HG03521 (cell line): ENCODE measurements at regions not wholly inside any gene's neighbourhood (a gene's known extent, or its start where the extent isn't known, plus 50 kb on each side); places are given as distances from the start of the nearest gene placed in this dataset.

ENCODE experiments used
- ATAC-seq: cut with Tn5 transposase; IDR thresholded peaks from one replicate; pipeline ENCODE4 v1.9.1; 2021; ENCODE audit warnings: mild to moderate bottlenecking, moderate library complexity; ENCODE audit not compliant: unreplicated experiment

DNA sequence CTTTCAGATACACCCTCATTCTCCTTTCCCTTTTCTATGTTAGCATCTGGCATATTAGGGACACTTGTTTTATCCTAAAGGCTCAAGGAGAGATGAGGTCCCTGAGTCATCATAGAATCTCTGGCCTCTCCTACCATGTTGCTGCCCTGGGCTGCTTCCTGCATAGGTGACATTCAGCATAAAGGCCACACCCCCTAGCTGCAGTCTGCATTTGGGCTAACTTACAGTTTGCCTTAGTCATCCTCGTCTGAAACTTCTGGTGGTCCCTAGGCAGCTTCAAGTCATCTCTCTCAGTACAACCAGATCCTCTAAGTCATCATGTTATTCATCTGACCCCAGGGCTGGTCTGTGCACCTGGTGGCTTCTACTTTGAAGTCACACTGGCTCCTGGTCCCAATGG lies 982.7 kb upstream of the NR2F2 start:
- ATAC-seq, result no peak

DNA sequence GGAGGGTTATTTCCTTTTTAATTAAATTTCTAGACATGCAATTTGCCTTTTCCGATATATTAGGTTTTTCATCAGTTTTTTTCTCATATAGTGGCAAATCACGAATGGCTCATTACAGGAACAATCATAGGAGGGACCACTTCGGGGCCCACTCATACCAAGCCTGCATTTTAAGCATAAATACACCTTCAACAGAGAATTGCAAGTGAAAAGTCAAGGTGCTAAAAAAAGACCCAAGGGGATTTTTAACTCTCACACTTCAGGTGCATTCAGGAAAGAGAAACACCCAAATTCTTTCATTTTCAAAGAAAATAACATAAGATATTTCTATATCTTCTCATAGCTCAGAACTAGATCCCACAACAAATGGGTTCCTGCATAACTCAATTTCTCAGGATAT lies 979.6 kb upstream of the NR2F2 start:
- ATAC-seq, result no peak

DNA sequence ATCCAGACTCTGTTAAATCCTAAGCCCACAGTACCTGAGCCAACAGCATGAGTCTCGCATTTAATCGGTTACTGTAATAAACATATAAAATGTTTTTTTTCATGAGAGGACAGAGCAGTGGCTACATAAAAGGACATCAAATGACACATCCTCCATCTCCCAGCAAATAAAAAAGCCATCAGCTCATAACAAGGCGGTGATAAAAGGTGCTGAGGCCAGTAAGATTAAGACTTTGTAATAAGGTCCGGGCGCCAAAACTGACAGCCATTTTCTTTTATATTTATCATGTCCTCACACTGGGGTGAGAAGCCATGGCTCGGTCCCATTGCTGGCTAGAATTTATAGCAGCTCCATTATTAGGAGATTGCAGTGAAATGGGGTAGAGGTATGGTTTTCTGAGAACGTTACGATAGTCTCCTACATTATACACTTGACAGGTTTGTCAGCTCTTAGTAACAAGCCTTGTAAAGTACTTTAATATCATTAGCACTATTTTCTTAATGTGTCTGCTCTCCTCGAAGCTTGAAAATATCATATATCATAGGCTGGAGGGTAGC lies 977.8 kb upstream of the NR2F2 start:
- ATAC-seq, result no peak

DNA sequence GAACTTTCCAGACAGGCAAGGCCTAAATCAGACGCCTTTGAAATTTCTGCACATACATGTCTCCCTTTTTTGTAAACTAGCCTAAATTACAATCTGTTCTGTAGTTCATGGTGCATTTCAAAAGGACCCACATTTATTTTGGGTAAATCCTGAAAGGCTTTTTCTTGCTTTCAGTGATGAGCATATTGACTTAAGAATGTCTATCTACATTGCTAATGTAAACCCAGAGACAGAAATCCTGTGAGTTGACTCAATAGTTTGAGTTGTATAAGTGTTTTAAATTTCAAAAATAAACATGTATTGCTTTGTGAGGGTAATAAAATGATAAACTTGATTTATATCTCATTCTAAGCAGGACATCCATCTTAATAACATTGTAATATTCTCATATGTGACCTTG lies 977.0 kb upstream of the NR2F2 start:
- no peak for ATAC-seq

DNA sequence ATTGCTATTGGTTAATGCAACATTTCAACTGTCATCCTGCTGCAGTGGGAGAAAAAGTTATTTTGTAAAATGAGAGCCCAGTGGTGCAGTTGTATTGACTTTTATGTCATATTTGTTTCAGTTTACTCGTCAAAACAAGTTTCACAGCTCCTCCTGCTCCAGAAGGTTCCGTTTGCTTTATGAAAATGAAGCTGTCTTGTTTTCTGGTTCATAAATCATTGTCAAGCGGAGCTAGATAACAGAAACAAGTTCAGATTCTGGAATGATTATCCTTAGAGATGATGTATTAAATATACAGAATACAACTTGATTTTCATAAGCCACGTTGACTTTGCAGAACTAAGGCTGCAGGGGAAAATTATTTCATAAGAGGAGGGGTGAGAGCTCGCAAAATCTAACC lies 970.5 kb upstream of the NR2F2 start:
- ATAC-seq, result no peak

DNA sequence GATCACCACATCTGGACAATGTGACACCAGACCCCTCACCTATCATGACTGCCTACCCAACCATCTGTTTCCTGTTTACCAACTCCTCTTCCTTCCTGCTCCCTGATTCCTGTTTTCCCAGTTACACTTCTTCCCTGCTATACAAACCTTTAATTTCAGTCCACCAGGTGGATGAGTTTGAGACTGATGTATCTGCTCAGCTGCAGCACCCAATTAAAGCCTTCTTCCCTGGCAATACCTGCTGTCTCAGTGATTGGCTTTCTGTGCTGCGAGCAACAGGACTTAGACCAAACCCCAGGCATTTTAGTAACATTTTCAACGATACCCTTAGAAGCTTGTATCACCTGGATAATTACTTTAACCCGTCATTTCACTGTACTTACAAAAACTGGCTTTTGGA lies 968.2 kb upstream of the NR2F2 start:
- no peak for ATAC-seq

DNA sequence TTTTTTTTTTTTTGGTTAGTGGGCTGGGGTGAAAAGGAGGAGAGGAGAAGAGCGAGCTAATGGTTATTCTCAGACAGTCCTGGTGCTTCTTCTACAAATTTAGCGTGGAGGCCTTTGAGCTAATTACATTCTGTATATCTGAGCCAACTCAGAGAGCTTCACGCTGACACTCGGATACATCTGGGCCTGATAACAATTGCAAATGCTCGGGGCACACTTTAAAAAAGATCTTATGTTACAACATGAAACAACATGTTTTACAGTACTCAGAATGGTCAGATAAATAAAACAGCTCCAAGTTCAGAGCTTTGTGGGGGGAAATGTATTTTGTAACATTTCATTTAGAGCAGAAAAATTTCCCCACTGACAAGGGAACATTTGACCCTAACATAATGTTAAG lies 966.9 kb upstream of the NR2F2 start:
- ATAC-seq, result no peak

DNA sequence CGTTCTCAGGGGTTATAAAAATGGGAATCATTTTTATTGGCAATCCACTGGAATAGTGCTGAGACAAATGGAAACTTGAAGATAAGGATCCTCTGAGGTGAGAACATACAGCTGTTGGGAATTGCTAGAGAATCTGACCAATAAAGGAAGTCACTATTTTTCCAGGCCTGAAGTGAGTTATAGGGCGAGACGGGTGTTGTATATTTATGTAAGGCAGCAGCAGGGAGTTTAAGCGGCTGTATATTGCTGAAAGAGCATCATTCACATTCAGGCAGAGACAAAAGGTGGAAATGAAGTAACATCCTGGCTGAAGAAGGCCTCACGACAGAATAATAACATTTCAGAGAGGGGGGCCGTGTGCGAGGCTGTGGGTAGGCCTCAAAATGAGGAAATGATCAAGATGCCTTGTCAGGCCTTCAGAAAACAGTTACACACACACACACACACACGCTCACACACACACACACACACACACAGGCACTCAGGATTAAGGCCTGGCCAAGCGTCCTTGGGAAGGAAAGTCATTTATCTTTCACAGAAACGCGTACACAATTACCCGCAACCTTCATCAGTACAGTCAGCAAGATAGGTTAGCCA lies 964.9 kb upstream of the NR2F2 start:
- ATAC-seq, result no peak

DNA sequence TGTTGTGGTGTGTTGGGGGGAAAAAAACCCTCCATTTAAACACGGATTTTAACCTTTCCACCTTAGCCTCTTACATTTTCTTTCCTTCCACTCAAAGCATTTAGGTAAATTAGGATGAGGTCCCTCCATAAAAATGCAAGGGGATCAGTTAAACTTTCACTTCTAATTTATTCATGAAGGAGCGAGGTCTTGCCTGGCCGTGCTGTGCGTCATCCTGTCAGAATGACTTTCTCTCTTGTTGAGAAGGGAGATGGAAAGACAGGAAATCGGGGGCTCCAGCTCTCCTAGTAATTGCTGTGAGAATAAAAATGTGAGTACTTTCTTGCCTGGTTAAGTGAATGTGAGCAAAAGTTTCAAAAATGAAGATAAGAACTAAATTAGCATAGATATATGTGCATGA lies 962.3 kb upstream of the NR2F2 start:
- no peak for ATAC-seq

DNA sequence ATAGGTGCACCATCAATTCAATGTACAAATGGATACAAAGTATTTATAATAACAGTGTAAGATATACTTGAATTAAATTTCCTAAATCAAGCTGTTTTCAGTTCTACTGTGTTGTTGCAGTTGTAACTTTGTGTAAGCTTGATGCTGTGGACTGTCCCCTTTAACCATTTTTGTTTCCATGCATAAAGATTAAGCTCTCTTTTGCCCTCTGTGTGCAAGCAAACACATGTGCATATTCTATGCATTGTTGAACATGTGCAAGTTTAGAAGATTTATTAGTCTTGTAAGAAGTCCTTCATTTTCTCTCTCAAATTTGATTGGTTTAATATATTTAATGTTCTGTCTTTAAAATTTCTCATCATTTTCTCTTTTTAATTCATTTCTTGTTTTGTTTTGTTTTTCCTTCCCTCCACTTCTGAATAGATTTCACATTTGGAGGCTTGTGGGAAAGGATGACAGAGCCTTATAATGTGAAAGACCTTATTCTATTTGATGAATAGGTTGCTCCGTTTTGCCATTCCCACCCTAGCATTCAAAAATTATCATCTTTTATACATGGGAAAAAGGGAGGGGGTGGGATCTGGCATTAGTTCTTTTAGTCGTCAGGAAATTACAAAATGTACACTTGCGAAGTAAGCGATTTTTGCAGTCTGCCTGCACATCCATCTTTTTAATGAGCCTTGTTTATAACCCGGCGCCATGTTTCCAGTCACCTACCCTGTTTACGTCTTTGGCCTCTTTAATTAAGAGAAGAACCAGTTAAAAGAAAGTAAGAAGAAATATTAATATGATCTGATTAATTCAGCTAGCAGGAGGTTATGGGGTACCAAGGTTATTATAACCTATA lies 961.5 kb upstream of the NR2F2 start:
- ATAC-seq, result no peak

DNA sequence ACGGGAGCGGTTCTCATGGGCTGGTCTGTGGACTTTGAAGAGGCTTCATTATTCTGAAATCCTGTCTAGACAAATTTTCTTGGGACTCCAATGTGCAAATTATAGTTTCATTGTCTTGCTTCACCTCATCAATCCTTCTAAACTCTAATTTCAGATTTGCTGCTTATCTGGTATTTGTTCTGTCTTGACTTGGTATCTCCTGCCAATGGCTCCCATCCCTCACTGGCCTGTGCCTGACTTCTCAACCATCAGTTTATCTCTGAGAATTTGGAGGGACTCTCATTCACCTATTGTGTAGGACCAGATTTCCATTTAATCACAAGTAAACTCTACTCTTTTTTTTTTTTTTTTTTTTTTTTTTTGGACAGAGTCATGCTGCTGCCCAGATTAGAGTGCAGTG lies 960.2 kb upstream of the NR2F2 start:
- ATAC-seq, result no peak

DNA sequence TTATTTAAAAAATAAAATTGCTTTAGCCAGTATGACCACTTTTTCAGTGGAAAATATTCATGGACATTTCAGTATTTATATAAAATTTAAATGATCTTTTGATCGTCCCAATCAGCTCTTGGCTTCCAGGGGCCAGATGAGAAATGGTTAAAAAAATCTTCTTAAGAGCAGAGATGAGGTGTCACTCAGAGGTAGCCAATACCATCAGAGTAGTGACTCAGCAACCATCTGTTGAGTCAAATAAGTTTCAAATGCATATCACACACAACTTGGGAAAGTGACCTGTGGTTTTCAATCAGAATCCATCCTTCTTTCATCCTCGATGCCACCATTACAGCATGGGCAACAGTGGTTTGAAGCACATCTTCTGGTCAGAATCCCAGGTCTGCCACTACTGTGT lies 958.8 kb upstream of the NR2F2 start:
- ATAC-seq, result no peak

DNA sequence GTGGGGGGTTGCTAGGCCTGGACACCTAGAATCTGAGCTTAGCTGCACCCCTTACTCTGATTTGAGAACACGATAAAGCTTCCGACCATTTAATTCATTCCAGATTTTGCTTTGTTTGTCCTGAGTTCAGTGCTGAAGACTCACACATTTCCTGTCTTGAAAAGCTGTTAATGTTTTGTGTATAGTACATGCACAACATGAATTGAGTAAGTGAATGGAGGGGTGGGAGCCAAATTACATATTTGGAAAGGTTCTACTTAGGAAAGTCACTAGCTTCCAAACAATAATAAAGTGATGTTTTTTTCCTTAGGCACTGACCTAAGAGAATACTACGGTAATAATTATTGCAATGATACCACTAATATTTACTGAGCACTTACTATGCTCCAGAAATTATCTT lies 955.2 kb upstream of the NR2F2 start:
- ATAC-seq, result no peak

DNA sequence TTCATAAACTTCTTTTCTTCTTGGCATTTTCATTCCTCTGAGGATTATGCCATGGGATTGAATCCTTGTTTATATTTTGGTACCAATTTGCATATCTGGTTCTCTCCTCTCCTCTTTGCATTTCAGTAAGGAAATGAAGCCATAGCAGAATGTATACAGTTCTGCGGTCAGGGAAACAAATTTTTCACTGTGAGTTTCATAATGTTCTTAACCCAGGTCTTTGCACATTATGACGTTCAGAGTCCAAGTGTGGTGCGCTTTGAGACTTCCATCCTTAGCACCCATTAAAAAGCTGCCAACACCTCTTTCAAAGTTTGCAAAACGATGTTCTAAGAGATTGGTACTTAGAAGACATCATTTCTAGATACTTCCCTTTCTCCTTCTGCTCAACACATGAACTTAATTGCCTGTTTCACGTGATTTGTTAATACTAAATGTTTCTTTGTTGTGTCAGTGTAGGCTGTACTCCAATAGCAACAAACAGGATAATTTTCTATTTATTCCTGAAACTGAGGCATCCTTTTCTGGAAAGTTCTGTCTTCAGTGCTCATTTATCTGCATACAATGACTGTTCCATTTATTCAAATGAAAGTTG lies 953.1 kb upstream of the NR2F2 start:
- ATAC-seq, result no peak

DNA sequence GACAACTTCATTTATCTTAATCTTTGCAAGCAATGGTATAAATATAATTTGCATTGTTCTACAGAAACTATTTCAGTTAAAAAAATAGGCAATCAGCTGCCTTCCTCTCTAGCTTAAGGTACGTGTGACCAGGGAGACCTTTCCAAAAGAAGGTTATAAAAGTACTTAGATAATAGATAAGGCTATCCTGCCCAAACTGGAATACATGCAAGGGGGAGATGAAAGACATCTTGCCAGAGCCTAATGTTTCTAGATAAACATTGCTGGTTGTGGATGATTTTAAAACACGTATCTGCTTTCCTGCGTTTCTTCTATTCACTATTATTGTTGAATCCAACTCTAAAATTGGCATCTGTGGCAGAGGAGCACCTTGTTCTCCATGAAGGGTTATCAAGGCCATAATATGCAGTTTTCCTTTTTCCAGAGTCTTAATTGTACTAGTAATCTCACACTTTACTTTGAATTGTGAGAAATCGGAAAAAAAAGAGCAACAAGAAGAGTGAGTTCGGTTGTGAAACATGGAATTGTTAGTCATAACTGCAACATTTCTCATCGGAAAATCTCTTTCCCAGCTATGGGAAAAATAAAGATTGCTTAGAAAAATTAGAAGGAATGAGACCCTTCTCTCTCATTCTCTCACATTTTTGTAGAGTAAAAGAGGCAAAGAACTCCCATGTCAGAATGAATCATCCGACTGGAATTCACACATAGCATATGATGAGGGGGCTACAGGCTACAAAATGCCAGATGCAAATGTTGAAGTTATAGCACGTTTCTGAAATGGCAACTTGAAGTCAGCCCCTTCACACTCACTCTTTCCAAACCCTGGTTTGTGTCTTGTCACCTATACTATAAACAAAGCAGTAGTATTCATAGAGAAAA lies 936.1 kb upstream of the NR2F2 start:
- ATAC-seq, result no peak

DNA sequence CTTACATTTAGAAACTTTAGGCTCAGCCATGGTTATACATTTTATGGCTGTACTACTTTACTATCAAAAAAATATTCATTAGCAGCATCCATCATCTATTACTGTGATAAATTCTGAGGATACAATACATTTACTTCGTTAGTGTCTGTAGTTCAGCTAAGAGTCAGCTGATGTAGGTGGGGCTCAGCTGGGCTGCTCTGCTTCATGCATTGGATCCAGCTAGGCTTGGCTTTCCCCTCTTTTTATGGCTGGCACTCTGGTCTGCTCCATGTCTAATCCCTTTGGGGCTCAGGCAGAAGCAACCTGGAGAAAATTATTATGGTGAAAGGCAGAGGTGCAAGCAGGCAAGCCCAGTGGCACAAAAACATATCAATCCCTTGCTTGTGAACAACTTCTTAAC lies 930.1 kb upstream of the NR2F2 start:
- ATAC-seq, result no peak

DNA sequence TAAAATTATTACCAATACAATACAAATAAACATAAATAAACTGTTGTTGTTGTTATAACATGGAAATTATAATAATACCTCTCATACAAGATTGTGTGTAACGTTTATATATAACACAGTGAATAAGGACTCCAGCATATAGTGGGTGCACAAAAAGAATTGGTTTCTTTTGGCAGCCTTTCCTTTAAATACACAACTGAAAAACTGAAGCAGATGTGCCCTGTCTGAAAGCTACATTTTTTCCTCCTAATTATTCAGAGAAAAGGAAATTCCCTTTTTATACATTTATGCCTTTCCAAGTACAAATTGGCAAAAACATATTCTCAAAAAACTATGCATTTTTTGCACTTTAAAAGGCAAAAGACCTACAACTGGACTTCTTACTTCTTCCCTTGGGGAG lies 928.9 kb upstream of the NR2F2 start:
- no peak for ATAC-seq

DNA sequence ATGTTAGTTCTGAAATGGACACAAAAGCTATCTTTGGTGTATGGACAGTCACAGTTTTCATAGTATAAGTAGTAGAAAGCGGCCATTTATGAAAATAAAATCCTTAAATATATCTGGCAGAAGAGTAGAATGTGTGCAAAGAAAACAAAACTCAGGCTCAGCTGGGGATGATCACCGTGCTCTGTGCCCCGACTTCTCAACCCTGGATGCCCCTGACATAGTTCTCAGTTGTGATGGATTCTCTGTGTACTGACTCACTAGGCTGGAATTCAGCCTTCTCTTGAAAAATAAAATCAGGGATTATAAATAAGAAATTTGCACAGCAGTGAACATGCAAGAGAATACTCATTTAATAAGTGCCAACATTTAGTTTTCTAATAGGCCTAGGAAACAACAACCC lies 925.1 kb upstream of the NR2F2 start:
- ATAC-seq, result no peak

DNA sequence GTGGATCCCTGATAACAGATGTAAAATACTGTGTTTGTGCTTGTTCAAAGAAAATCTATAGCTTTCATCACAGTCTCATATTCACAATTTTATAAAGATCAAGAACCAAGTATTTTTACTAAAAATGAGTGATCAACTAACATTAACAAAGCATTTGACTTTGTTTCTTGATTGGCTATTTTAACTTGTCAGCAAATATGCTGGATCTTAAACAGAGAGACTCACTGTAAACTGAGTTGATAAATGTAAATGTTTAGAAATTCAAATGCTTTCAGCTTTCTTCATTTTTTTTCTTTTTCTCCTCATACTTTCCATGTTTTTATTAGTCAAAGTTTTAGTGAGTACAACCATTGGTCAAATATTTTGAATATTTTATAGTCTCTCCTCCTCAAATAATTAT lies 923.0 kb upstream of the NR2F2 start:
- ATAC-seq, result no peak

DNA sequence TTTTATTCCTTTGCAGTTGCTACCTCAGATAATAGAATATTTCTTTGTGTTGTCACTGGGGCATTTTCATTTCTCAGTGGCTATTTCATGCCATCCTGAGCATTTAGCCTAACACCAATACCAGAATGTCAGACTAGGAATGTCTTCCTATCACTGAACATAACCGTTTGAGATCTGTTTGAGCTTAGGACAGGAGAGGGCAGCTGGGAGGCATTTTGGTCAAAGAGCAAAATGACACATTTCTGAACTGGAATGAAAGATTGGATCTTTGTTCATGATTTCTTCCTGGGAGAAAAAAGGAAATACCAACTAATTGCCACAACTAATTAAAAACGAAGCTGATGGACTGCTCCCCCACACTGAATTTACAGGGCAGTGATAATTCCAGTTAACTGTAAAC lies 921.3 kb upstream of the NR2F2 start:
- ATAC-seq, result no peak

DNA sequence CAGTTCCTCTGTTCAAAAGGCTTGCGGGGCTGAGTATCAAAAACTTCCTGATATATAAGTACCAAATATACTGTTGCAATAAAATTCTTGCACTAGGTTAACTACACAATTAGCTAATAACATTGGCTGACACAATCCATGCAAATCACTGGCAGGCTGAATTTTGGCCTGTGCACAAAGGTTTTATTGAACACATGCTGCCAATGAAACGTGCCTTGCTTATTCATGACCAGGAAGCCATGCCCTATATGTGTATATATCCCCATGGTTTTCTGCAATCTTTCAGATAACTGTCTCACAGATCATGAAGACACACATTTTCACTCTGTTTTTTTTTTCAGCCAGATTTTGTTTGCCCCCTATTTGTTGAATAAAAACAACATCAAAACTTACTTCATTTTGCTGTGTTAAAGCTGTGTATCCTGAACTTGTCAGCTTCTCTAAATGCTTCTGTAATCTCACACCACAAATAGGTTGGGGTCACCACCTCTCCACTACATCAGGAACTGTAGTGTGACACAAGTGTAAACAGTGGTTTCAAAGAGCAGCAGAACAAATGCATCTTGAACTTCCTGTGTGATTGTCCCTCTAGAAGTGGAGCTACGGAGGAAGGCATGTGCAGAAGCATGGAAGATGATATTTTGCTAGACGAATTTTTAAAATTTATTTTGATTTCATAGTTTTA lies 920.7 kb upstream of the NR2F2 start:
- ATAC-seq, result no peak
